Activated T-cell treated with anti-CD3 and anti-CD28 coated beads, Interleukin-2, amount 50 U/mL, for 1 hour (primary cell): ENCODE measurements at regions not wholly inside any gene's neighbourhood (a gene's known extent, or its start where the extent isn't known, plus 50 kb on each side); places are given as distances from the start of the nearest gene placed in this dataset.
"Not testable (repeated sequence)": the region's sequence is repeated elsewhere in the genome, so short reads cannot be mapped to it uniquely, and the experiment has no call there.

Source experiments
- DNase-seq: peaks from one replicate; pipeline ENCODE4 v3.0.0-alpha.2; 2020

GRCh38 chr18:70936160-70936559 lies 647.3 kb downstream of the SOCS6 start:
- DNase-seq: no peak

DNA sequence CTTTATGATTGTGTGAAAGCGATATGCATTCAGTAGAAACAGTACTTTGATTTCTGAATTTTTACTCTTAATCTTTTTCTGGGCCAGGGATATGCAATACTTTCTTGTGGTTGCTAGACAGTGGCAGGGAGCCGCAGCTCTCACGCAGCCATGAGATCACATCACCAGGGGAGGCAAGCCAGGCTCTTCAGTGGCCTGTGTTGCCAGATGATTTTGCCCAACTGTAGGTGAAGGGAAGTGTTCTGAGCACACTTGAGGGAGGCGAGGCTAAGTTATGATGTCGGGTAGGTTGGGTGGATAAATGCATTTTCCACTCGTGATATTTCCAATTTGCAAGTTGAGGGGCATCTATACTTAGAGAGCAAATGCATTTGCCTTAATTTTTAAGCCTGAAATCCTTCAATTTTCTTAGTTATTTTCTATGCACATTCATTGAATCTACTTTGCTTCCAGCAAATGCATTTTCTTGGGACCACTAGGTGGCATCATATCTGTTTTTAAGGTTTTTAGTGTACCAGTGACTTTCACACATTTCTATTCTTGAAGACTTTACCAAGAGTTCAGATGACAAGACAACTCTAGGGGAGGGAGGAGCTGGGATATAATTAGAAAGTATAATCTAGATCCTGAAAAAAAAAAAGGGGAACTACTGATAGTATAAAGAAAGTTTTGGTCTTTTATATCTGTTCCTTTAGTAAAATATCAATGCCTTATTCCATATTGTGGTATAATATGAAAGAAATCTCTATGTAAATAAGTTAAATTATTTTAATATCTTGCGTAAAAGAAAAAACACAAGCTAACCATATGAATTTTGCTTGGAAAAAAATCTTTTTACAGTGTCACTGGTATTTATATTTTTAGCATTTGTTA lies 643.3 kb downstream of the SOCS6 start:
- DNase-seq: no peak

GRCh38 chr18:70920840-70921374 lies 632.1 kb downstream of the SOCS6 start:
- DNase-seq: no peak

DNA sequence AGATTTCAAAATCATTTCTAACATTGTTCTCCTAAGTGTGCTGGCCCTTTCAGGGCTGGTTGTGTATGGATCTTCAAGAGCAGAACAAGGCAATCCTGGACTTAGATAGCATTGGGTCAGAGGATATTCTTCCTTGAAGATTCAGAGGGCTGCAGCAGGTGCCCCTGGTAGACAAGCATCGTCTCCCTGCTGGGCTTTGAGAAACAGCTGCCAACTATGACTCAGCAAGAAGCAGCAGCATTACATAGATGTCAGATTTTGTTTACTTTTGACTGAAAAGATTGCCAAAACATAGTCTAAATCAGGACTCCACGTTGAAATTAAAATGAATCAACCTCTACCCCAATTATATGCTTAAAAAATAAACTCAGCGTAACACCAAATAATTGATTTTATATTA lies 618.8 kb downstream of the SOCS6 start:
- no peak for DNase-seq

DNA sequence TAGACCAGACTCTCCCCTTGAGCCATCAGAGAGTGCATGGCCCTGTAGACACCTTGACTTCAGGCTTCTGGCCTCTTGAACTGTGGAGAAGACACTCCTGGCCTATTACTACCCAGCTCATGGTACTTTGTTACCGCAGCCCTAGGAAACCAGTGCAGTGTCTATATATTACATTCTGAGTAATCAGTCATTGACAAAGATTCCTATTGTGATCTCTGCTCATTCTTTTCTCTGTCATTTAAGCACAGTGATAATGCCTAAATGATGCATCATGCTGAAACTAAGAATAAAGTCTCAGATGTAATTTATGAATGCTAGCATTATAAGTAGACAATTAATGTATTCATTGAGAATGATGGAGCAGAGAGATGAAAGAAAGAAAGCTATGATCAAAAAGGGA lies 603.5 kb downstream of the SOCS6 start:
- DNase-seq: no peak

GRCh38 chr18:70870292-70870691 lies 581.4 kb downstream of the SOCS6 start:
- no peak for DNase-seq

DNA sequence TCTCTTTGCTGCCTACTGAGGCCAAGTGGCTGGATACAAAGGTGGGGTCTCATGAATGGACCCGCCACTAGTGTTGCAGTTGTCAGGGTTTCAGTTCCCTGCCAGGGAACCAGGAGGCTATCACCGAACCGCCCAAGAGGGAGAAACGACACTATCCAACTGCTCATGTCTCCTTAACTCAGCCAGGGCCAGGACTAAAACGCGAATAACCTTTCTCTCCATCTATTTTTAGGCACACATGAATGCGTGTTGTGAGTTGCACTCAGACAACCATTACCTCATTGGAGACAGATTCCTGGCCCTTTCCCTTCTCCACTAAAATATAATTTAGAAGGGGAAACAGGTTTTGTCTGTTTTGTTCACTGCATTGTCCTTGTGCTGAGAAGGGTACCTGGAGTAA lies 559.5 kb downstream of the SOCS6 start:
- DNase-seq: no peak

GRCh38 chr18:70840649-70841048 lies 551.8 kb downstream of the SOCS6 start:
- DNase-seq: no peak

DNA sequence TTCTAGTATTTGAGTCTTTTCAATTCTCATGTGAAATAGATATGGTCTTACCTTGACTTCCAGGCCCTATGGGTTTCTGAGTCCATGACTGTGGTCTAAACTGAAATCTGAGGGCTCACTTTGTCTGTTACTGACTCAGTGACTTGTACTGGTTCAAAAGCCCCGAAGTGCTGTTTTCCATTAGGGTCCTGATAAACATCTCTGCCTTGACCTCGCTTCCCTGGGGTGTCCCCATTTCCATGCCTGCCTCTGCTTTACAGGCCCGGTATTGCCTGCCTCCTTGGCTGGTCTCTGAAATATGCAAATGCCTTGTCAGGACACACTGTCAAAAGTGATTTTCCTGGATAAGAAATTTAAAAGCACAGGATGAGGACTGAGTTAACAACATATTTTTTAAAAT lies 538.8 kb downstream of the SOCS6 start:
- no peak for DNase-seq

GRCh38 chr18:70826571-70826970 lies 537.7 kb downstream of the SOCS6 start:
- no peak for DNase-seq

DNA sequence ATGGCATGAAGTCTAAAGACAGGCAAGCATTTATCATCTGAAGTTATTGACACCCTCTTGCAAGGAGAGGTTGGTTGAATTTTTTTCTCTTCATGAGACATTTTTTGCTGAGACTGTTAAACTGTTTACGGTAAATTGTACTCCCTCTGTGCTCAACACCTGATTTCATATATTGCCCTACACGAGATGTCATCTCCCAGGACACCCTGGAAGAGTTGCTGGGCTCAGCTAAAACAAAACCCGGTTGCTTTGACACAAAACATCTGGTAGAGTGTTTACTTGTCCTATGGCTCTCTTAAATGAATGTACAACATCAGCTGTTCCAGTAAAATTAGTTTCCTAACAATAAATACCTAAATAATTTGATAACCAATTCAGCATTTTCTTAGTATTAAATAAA lies 533.8 kb downstream of the SOCS6 start:
- no peak for DNase-seq

DNA sequence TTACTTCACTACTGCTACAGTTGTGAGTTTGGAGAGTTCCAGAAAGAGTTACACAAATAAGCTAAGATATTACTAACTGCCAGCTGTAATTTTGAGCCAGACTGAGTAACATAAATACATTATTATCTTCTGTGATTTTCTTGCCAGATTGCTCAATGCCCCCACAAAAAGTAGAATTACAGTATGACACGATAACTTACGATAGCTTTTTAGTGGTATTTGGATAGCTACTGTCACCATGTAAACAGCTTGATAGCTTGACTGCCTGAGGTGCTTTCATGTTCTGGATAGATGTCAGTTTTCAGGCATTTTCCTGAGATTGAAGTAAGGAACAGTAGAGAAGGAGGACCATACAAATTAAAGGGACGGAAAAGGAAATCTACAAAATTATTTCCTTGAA lies 533.3 kb downstream of the SOCS6 start:
- DNase-seq: no peak

GRCh38 chr18:70808481-70809056 lies 519.7 kb downstream of the SOCS6 start:
- no peak for DNase-seq

- peak; percentile 46 for DNase-seq
Observed at GRCh38 chr18:70781860-70782453, 493.1 kb downstream of the SOCS6 start.

- not testable (repeated sequence) for DNase-seq
Observed at GRCh38 chr18:70766254-70766653, 477.4 kb downstream of the SOCS6 start.

- no peak for DNase-seq
Observed at GRCh38 chr18:70762812-70763211, 474.0 kb downstream of the SOCS6 start.

GRCh38 chr18:70758780-70759179 lies 469.9 kb downstream of the SOCS6 start:
- no peak for DNase-seq

- no peak for DNase-seq
Observed at GRCh38 chr18:70754486-70754885, 465.6 kb downstream of the SOCS6 start.

GRCh38 chr18:70732916-70733315 lies 444.1 kb downstream of the SOCS6 start:
- DNase-seq: no peak

GRCh38 chr18:70732188-70732587 lies 443.3 kb downstream of the SOCS6 start:
- DNase-seq: no peak

DNA sequence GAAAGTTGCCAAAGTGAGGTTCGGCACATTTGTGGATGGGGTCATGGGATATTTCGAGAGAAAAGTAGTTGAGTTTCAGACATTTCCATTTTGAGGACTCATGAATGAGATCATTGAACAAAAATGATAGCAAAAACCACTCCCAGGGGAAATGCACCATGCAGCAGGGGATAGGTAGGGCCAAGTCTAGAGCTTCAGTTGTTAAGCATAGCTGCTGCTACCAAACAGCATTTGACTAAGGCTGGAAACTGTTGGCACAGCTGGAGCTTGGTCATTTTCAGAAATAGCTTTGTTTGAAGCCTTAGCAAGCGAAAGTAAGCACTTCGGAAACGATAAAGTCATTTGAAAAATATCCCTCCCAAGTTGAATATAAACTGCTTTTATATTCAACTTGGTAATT lies 431.8 kb downstream of the SOCS6 start:
- no peak for DNase-seq

DNA sequence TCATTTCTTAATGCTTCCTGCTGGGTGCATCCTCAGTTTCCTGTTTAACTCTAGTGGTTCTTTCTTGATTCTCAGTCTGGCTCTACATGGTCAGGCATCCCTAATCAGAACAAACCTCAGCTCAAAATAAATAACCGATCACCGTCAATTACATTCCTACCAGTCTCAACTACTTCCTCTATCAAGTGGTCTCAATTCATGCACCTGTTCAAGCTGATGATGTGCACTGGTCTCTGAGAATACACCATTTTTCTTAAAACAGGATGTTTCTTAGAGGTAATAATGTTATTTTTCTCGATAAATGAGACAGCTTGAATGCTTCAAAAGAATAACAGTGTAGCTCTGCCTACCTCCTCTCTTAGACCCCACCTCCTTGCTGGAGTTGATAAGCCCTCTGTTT lies 420.9 kb downstream of the SOCS6 start:
- no peak for DNase-seq

GRCh38 chr18:70709144-70709543 lies 420.3 kb downstream of the SOCS6 start:
- DNase-seq: no peak

- no peak for DNase-seq
Observed at GRCh38 chr18:70705831-70706416, 417.1 kb downstream of the SOCS6 start.
